C4-2B (cell line): ENCODE measurements at regions not wholly inside any gene's neighbourhood (a gene's known extent, or its start where the extent isn't known, plus 50 kb on each side); places are given as distances from the start of the nearest gene placed in this dataset.

ENCODE experiments used
- ZFX ChIP-seq: fragments of 450-650 bp; IDR thresholded peaks from 2 replicates; pipeline ENCODE4 v1.6.1; 2017
- TF ChIP-seq, protein P1 (sequence below): fragments of 450-650 bp; conservative IDR thresholded peaks from 2 replicates; pipeline ENCODE4 v1.5.1; 2017; ENCODE audit warnings: mild to moderate bottlenecking

DNA sequence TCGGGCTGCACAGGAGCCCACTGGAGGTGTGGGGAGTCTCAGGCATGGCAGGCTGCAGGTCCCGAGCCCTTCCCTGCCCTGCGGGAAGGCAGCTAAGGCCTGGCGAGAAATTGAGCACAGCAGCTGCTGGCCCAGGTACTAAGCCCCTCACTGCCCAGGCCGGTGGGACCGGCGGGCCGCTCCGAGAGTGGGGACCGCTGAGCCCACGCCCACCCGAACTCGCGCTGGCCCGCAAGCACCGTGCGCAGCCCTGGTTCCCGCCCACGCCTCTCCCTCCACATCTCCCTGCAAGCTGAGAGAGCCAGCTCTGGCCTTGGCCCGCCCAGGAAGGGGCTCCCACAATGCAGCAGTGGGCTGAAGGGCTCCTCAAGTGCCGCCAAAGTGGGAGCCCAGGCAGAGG lies 82.0 kb upstream of the NEIL3 start:
- TF ChIP-seq, protein P1, sequence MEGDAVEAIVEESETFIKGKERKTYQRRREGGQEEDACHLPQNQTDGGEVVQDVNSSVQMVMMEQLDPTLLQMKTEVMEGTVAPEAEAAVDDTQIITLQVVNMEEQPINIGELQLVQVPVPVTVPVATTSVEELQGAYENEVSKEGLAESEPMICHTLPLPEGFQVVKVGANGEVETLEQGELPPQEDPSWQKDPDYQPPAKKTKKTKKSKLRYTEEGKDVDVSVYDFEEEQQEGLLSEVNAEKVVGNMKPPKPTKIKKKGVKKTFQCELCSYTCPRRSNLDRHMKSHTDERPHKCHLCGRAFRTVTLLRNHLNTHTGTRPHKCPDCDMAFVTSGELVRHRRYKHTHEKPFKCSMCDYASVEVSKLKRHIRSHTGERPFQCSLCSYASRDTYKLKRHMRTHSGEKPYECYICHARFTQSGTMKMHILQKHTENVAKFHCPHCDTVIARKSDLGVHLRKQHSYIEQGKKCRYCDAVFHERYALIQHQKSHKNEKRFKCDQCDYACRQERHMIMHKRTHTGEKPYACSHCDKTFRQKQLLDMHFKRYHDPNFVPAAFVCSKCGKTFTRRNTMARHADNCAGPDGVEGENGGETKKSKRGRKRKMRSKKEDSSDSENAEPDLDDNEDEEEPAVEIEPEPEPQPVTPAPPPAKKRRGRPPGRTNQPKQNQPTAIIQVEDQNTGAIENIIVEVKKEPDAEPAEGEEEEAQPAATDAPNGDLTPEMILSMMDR, result no peak
- TF ChIP-seq ZFX, result no peak
